IMR-90 (cell line): ENCODE measurements at regions not wholly inside any gene's neighbourhood (a gene's known extent, or its start where the extent isn't known, plus 50 kb on each side); places are given as distances from the start of the nearest gene placed in this dataset.

Source experiments
- ATAC-seq: fragments of 200-7000 bp; cut with Tn5 transposase; 2 replicates; pipeline ENCODE4 v1.9.1; 2020; ENCODE audit warnings: low read depth, mild to moderate bottlenecking, moderate library complexity
- BruUV-seq: library from RNA; stranded (reverse); fragments of 400-500 nt; replicated peaks from 2 replicates; lab custom pipeline; 2021; lab: Mats Ljungman, UMichigan
- CTCF ChIA-PET: fragments of 300-600 bp; formaldehyde crosslinking; extraction: SDS; loops from one replicate; lab custom pipeline; 2021; ENCODE audit warnings: antibody characterized with exemption; lab: Yijun Ruan, JAX
- POLR2A ChIA-PET: fragments of 300-600 bp; sonication (Branson Sonifier 250); formaldehyde crosslinking; loops from one replicate; lab custom pipeline; 2022; ENCODE audit warnings: antibody characterized with exemption; ENCODE audit not compliant: unreplicated experiment; lab: Charles Lee
- DNase-seq: peaks from one replicate; pipeline ENCODE4 v3.0.0; 2013
- H2AFZ ChIP-seq: replicated peaks from 2 replicates; pipeline ENCODE3; 2013; ENCODE audit warnings: low read length, mild to moderate bottlenecking; ENCODE audit not compliant: poor library complexity
- H2AK5ac ChIP-seq: 2 replicates; pipeline ENCODE4 v1.6.1; 2013; ENCODE audit warnings: low read depth, low read length, inconsistent platforms
- H2AK9ac ChIP-seq: replicated peaks from 2 replicates; pipeline ENCODE3; 2013; ENCODE audit warnings: mild to moderate bottlenecking, low read depth, low read length, moderate library complexity; ENCODE audit not compliant: poor library complexity
- H2BK120ac ChIP-seq: 2 replicates; pipeline ENCODE4 v1.6.1; 2013; ENCODE audit warnings: low read depth, low read length, inconsistent platforms
- H2BK15ac ChIP-seq: 3 replicates; pipeline ENCODE4 v1.6.1; 2013; ENCODE audit warnings: low read depth, low read length, inconsistent platforms
- H2BK20ac ChIP-seq: 2 replicates; pipeline ENCODE4 v1.6.1; 2013; ENCODE audit warnings: low read depth, mild to moderate bottlenecking, inconsistent platforms, low read length, moderate library complexity
- H2BK5ac ChIP-seq: 2 replicates; pipeline ENCODE4 v1.6.1; 2013; ENCODE audit warnings: mild to moderate bottlenecking, low read depth, low read length, inconsistent platforms; ENCODE audit not compliant: poor library complexity, severe bottlenecking
- H3K14ac ChIP-seq: replicated peaks from 2 replicates; pipeline ENCODE4 v1.6.1; 2013; ENCODE audit warnings: low read depth, low read length, inconsistent platforms
- H3K18ac ChIP-seq: 2 replicates; pipeline ENCODE4 v1.6.1; 2013; ENCODE audit warnings: low read depth, low read length, control low read depth
- H3K23ac ChIP-seq: 2 replicates; pipeline ENCODE4 v1.6.1; 2013; ENCODE audit warnings: low read depth, low read length, inconsistent platforms
- H3K27ac ChIP-seq: 2 replicates; pipeline ENCODE4 v1.5.1; 2013; ENCODE audit warnings: mild to moderate bottlenecking, control low read depth, low read length; ENCODE audit not compliant: insufficient read depth
- H3K27me3 ChIP-seq: 2 replicates; pipeline ENCODE4 v1.6.1; 2013; ENCODE audit warnings: low read length; ENCODE audit not compliant: control insufficient read depth, insufficient read depth
- H3K36me3 ChIP-seq: 2 replicates; pipeline ENCODE4 v1.6.1; 2013; ENCODE audit warnings: low read length, mixed read lengths; ENCODE audit not compliant: control insufficient read depth, insufficient read depth
- H3K4ac ChIP-seq: 2 replicates; pipeline ENCODE4 v1.6.1; 2013; ENCODE audit warnings: low read depth, low read length, inconsistent platforms
- H3K4me1 ChIP-seq: 2 replicates; pipeline ENCODE4 v1.6.1; 2013; ENCODE audit warnings: low read length, mixed read lengths; ENCODE audit not compliant: control insufficient read depth, insufficient read depth
- H3K4me2 ChIP-seq: 2 replicates; pipeline ENCODE4 v1.6.1; 2013; ENCODE audit warnings: low read depth, mild to moderate bottlenecking, control low read depth, low read length, moderate library complexity
- H3K4me3 ChIP-seq: 2 replicates; pipeline ENCODE4 v1.5.1; 2013; ENCODE audit warnings: low read depth, mild to moderate bottlenecking, control low read depth, low read length, moderate library complexity; ENCODE audit not compliant: insufficient read depth
- H3K56ac ChIP-seq: 2 replicates; pipeline ENCODE4 v1.6.1; 2013; ENCODE audit warnings: low read length, inconsistent platforms; ENCODE audit not compliant: insufficient read depth; ENCODE audit errors: extremely low read depth
- H3K79me1 ChIP-seq, 2 experiments: 2 replicates each; pipeline ENCODE4 v1.6.1; 2013; ENCODE audit warnings: low read length in 2 of 2, inconsistent platforms in 1 of 2, low read depth in 1 of 2
- H3K9ac ChIP-seq: 2 replicates; pipeline ENCODE4 v1.6.1; 2013; ENCODE audit warnings: low read depth, low read length, control low read depth
- H3K9me1 ChIP-seq: 2 replicates; pipeline ENCODE4 v1.6.1; 2013; ENCODE audit warnings: low read length, inconsistent platforms; ENCODE audit not compliant: insufficient read depth
- H3K9me3 ChIP-seq: 2 replicates; pipeline ENCODE4 v1.6.1; 2013; ENCODE audit warnings: low read length; ENCODE audit not compliant: control insufficient read depth, insufficient read depth
- H4K20me1 ChIP-seq: 2 replicates; pipeline ENCODE4 v1.6.1; 2013; ENCODE audit warnings: low read length, inconsistent platforms; ENCODE audit not compliant: insufficient read depth
- H4K5ac ChIP-seq: 2 replicates; pipeline ENCODE4 v1.6.1; 2013; ENCODE audit warnings: mild to moderate bottlenecking, low read depth, low read length, control low read depth
- H4K8ac ChIP-seq, 2 experiments: 2 replicates each; pipeline ENCODE4 v1.6.1; 2013; ENCODE audit warnings: low read depth in 2 of 2, low read length in 2 of 2, control low read depth in 1 of 2, inconsistent platforms in 1 of 2
- H4K91ac ChIP-seq: 2 replicates; pipeline ENCODE4 v1.6.1; 2013; ENCODE audit warnings: low read depth, low read length, inconsistent platforms; ENCODE audit not compliant: insufficient read depth
- BHLHE40 ChIP-seq: fragments of 150-350 bp; IDR thresholded peaks from 2 replicates; pipeline ENCODE4 v1.6.1; 2016; ENCODE audit warnings: mild to moderate bottlenecking, low read depth, low read length
- CEBPB ChIP-seq: IDR thresholded peaks from 2 replicates; pipeline ENCODE4 v1.6.1; 2012; ENCODE audit warnings: low read depth, low read length, improper control_type of control experiment
- CHD1 ChIP-seq: IDR thresholded peaks from 2 replicates; pipeline ENCODE4 v1.6.1; 2012; ENCODE audit warnings: low read depth, low read length, improper control_type of control experiment
- FOS ChIP-seq: fragments of 150-350 bp; IDR thresholded peaks from 2 replicates; pipeline ENCODE4 v1.6.1; 2016; ENCODE audit warnings: low read depth, low read length
- MAFK ChIP-seq: IDR thresholded peaks from 2 replicates; pipeline ENCODE4 v1.6.1; 2012; ENCODE audit warnings: low read depth, low read length, improper control_type of control experiment
- MAZ ChIP-seq: IDR thresholded peaks from 2 replicates; pipeline ENCODE4 v1.6.1; 2012; ENCODE audit warnings: low read depth, mild to moderate bottlenecking, low read length, improper control_type of control experiment, moderate library complexity, borderline replicate concordance
- MXI1 ChIP-seq: IDR thresholded peaks from 2 replicates; pipeline ENCODE4 v1.6.1; 2012; ENCODE audit warnings: low read depth, mild to moderate bottlenecking, low read length, moderate library complexity, borderline replicate concordance
- NFE2L2 ChIP-seq: fragments of 150-350 bp; IDR thresholded peaks from 2 replicates; pipeline ENCODE4 v1.6.1; 2016; ENCODE audit warnings: low read depth, mild to moderate bottlenecking, low read length
- POLR2A ChIP-seq: IDR thresholded peaks from 2 replicates; pipeline ENCODE4 v1.6.1; 2012; ENCODE audit warnings: mild to moderate bottlenecking, low read depth, low read length
- RAD21 ChIP-seq: IDR thresholded peaks from 2 replicates; pipeline ENCODE4 v1.6.1; 2012; ENCODE audit warnings: low read length, improper control_type of control experiment
- RCOR1 ChIP-seq: IDR thresholded peaks from 2 replicates; pipeline ENCODE4 v1.6.1; 2012; ENCODE audit warnings: mild to moderate bottlenecking, low read length, improper control_type of control experiment; ENCODE audit not compliant: insufficient replicate concordance
- RFX5 ChIP-seq: IDR thresholded peaks from 2 replicates; pipeline ENCODE4 v1.8.0; 2012; ENCODE audit warnings: low read depth, mild to moderate bottlenecking, low read length, moderate library complexity
- SMC3 ChIP-seq: fragments of 150-350 bp; IDR thresholded peaks from 2 replicates; pipeline ENCODE4 v1.6.1; 2016; ENCODE audit warnings: low read depth, mild to moderate bottlenecking, antibody characterized with exemption, low read length, moderate library complexity
- WGBS, 2 experiments: methylation state at CpG; one replicate each; pipeline versions ENCODE4 v1.1.5 to v1.1.7; 2013; ENCODE audit warnings: missing lambda C conversion rate in 2 of 2; ENCODE audit not compliant: insufficient read length in 1 of 2; ENCODE audit errors: extremely low coverage in 2 of 2; 5-methylcytosine and 5-hydroxymethylcytosine counted together
- dilution Hi-C: fragments of 300-500 bp; cut with HindIII; formaldehyde crosslinking; loops from one replicate; pipeline ENCODE4 v1.14.3; 2018; ENCODE audit warnings: low sequenced_read_pairs; ENCODE audit not compliant: unreplicated experiment
- in situ Hi-C: fragments of 300-500 bp; cut with MboI; formaldehyde crosslinking; loops from 3 replicates; pipeline ENCODE4 v1.14.3; 2019; ENCODE audit warnings: low sequenced_read_pairs, inconsistent platforms, mixed read lengths
- intact Hi-C: fragments of 100-400 bp; cut with micrococcal nuclease; formaldehyde crosslinking; loops from 2 replicates; pipeline ENCODE4 v1.10.0; 2022
- TF ChIP-seq, protein P1 (sequence below): conservative IDR thresholded peaks from 2 replicates; pipeline ENCODE4 v1.5.1; 2012; ENCODE audit warnings: mild to moderate bottlenecking, low read depth, low read length, improper control_type of control experiment
- TF ChIP-seq, protein P2 (sequence below): fragments of 150-350 bp; IDR thresholded peaks from 2 replicates; pipeline ENCODE4 v1.6.1; 2016; ENCODE audit warnings: low read depth, mild to moderate bottlenecking, low read length, moderate library complexity, borderline replicate concordance

DNA sequence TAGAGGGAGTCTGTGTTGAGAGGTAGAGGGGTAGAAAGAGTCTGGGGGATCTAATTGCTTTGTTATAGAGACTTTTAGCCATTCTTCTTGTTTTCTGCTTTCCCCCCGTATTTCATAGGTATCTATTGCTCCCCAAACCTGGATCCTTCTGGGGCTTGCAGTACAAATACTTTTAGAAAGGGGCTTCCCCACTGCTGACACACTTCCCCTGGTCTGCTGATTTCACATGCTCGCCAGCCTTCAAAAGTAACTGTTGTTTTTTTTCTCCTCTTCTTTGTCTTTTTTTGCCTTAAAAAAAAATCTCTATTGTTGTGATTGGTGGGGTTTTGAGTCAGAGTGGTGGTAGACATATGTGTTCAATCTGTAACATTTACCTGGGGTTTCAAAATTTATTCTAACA is 300.6 kb upstream of the AZI2 start:
- POLR2A ChIA-PET = no interaction called here
- CTCF ChIA-PET = no interaction called here
- Histone ChIP-seq H3K14ac (no peak overlapping the region), H4K5ac (no peak overlapping the region), H4K8ac (no peak overlapping the region), H3K9ac (no peak overlapping the region), H2AK5ac (no peak overlapping the region), H4K91ac (no peak overlapping the region), H4K20me1 (no peaks in the 10 kb centered on the region), H3K9me1 (no peaks in the 10 kb centered on the region), H3K36me3 (no peaks in the 10 kb centered on the region), H3K79me1 (no peaks in the 10 kb centered on the region), H3K27me3 (no peaks in the 10 kb centered on the region), H2BK20ac (no peak overlapping the region), H3K4me3 (no peak overlapping the region), H2AK9ac (no peak overlapping the region), H2AFZ (no peak overlapping the region), H3K4me1 (no peaks in the 10 kb centered on the region), H3K23ac (no peak overlapping the region), H2BK15ac (no peak overlapping the region), H3K18ac (no peak overlapping the region), H3K27ac (no peak overlapping the region), H2BK120ac (no peak overlapping the region), H3K4ac (no peak overlapping the region), H3K4me2 (no peak overlapping the region), H3K56ac (no peak overlapping the region), H2BK5ac (no peak overlapping the region), H3K9me3 (no peaks in the 10 kb centered on the region)
- intact Hi-C loops (no loop called here), in situ Hi-C loops (no loop called here), dilution Hi-C loops (no loop called here)
- WGBS, 2 experiments = no CpG with 5 or more reads among the region's 2 CpGs
- DNase-seq = no peak
- no TSS peak for BruUV-seq
- no peak for ATAC-seq
- TF ChIP-seq CEBPB (no peak), RAD21 (no peak), CHD1 (no peak), NFE2L2 (no peak), BHLHE40 (no peak), MAFK (no peak), RCOR1 (no peak), MAZ (no peak), POLR2A (no peak), SMC3 (no peak), RFX5 (no peak), MXI1 (no peak), FOS (no peak)
- TF ChIP-seq, protein P1, sequence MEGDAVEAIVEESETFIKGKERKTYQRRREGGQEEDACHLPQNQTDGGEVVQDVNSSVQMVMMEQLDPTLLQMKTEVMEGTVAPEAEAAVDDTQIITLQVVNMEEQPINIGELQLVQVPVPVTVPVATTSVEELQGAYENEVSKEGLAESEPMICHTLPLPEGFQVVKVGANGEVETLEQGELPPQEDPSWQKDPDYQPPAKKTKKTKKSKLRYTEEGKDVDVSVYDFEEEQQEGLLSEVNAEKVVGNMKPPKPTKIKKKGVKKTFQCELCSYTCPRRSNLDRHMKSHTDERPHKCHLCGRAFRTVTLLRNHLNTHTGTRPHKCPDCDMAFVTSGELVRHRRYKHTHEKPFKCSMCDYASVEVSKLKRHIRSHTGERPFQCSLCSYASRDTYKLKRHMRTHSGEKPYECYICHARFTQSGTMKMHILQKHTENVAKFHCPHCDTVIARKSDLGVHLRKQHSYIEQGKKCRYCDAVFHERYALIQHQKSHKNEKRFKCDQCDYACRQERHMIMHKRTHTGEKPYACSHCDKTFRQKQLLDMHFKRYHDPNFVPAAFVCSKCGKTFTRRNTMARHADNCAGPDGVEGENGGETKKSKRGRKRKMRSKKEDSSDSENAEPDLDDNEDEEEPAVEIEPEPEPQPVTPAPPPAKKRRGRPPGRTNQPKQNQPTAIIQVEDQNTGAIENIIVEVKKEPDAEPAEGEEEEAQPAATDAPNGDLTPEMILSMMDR = no peak
- TF ChIP-seq, protein P2, sequence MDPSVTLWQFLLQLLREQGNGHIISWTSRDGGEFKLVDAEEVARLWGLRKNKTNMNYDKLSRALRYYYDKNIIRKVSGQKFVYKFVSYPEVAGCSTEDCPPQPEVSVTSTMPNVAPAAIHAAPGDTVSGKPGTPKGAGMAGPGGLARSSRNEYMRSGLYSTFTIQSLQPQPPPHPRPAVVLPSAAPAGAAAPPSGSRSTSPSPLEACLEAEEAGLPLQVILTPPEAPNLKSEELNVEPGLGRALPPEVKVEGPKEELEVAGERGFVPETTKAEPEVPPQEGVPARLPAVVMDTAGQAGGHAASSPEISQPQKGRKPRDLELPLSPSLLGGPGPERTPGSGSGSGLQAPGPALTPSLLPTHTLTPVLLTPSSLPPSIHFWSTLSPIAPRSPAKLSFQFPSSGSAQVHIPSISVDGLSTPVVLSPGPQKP = no peak
